WTC11 (cell line): ENCODE measurements at regions not wholly inside any gene's neighbourhood (a gene's known extent, or its start where the extent isn't known, plus 50 kb on each side); places are given as distances from the start of the nearest gene placed in this dataset.

ENCODE experiments used
- ATAC-seq: fragments of 200-7000 bp; cut with Tn5 transposase; 2 replicates; pipeline ENCODE4 v1.10.0; 2021; ENCODE audit warnings: mild to moderate bottlenecking, moderate library complexity
- CTCF ChIA-PET: fragments of 300-600 bp; sonication (Branson Sonifier 250); formaldehyde crosslinking; loops from one replicate; lab custom pipeline; 2021; ENCODE audit warnings: antibody characterized with exemption; lab: Charles Lee
- POLR2A ChIA-PET: fragments of 350-600 bp; sonication (Branson Sonifier 250); formaldehyde crosslinking; loops from one replicate; lab custom pipeline; 2021; ENCODE audit warnings: antibody characterized with exemption; lab: Charles Lee
- DNase-seq: peaks from one replicate; pipeline ENCODE4 v3.0.0; 2021; ENCODE audit warnings: low spot score
- H3K27ac Mint-ChIP-seq: 2 replicates; pipeline ENCODE4 v1.8.0; 2021; ENCODE audit warnings: mixed read lengths
- H3K27me3 Mint-ChIP-seq: 2 replicates; pipeline ENCODE4 v1.8.0; 2021; ENCODE audit warnings: low read depth, mild to moderate bottlenecking, moderate library complexity, mixed read lengths
- H3K36me3 Mint-ChIP-seq: 2 replicates; pipeline ENCODE4 v1.8.0; 2021; ENCODE audit warnings: mixed read lengths
- H3K4me1 Mint-ChIP-seq: 2 replicates; pipeline ENCODE4 v1.8.0; 2022; ENCODE audit warnings: mixed read lengths
- H3K4me3 Mint-ChIP-seq: 2 replicates; pipeline ENCODE4 v1.8.0; 2021; ENCODE audit warnings: mild to moderate bottlenecking, moderate library complexity, mixed read lengths
- H3K9me3 Mint-ChIP-seq: 2 replicates; pipeline ENCODE4 v1.8.0; 2021; ENCODE audit warnings: mixed read lengths
- CBFB ChIP-seq: sonication (generic); formaldehyde crosslinking; IDR thresholded peaks from 2 replicates; pipeline ENCODE4 v1.8.1; 2022; ENCODE audit warnings: mild to moderate bottlenecking, low read depth, missing genetic modification reagents
- CREB1 ChIP-seq: sonication (generic); formaldehyde crosslinking; IDR thresholded peaks from 2 replicates; pipeline ENCODE4 v1.8.0; 2023; ENCODE audit warnings: mild to moderate bottlenecking, missing genetic modification reagents
- CREM ChIP-seq: sonication (generic); formaldehyde crosslinking; IDR thresholded peaks from 2 replicates; pipeline ENCODE4 v1.8.1; 2022; ENCODE audit warnings: mild to moderate bottlenecking, missing genetic modification reagents, moderate library complexity
- ELF4 ChIP-seq: sonication (generic); formaldehyde crosslinking; IDR thresholded peaks from 2 replicates; pipeline ENCODE4 v1.8.1; 2022; ENCODE audit warnings: low read depth, mild to moderate bottlenecking, moderate library complexity, missing genetic modification reagents
- ESRRA ChIP-seq: sonication (generic); formaldehyde crosslinking; IDR thresholded peaks from 2 replicates; pipeline ENCODE4 v1.8.1; 2022; ENCODE audit warnings: mild to moderate bottlenecking, missing genetic modification reagents, borderline replicate concordance
- ETV6 ChIP-seq: sonication (generic); formaldehyde crosslinking; IDR thresholded peaks from 2 replicates; pipeline ENCODE4 v1.8.1; 2022; ENCODE audit warnings: mild to moderate bottlenecking, missing genetic modification reagents
- GABPB1 ChIP-seq: sonication (generic); formaldehyde crosslinking; IDR thresholded peaks from 2 replicates; pipeline ENCODE4 v1.8.1; 2023; ENCODE audit warnings: mild to moderate bottlenecking, missing genetic modification reagents
- IRF2 ChIP-seq: sonication (generic); formaldehyde crosslinking; IDR thresholded peaks from 2 replicates; pipeline ENCODE4 v1.8.0; 2022; ENCODE audit warnings: low read depth, missing genetic modification reagents, borderline replicate concordance
- JUN ChIP-seq: sonication (generic); formaldehyde crosslinking; IDR thresholded peaks from 2 replicates; pipeline ENCODE4 v1.8.0; 2023; ENCODE audit warnings: mild to moderate bottlenecking, missing genetic modification reagents
- MLX ChIP-seq: sonication (generic); formaldehyde crosslinking; IDR thresholded peaks from 2 replicates; pipeline ENCODE4 v1.8.1; 2023; ENCODE audit warnings: mild to moderate bottlenecking, missing genetic modification reagents, moderate library complexity
- NFE2L1 ChIP-seq: sonication (generic); formaldehyde crosslinking; IDR thresholded peaks from 2 replicates; pipeline ENCODE4 v1.8.1; 2023; ENCODE audit warnings: missing genetic modification reagents
- NFYB ChIP-seq: sonication (generic); formaldehyde crosslinking; conservative IDR thresholded peaks from 2 replicates; pipeline ENCODE4 v1.8.0; 2022; ENCODE audit warnings: low read depth, missing genetic modification reagents
- NR2C2 ChIP-seq: sonication (generic); formaldehyde crosslinking; IDR thresholded peaks from 2 replicates; pipeline ENCODE4 v1.8.0; 2022; ENCODE audit warnings: mild to moderate bottlenecking, missing genetic modification reagents
- OVOL2 ChIP-seq: fragments of 250-450 bp; sonication (Bioruptor Pico); IDR thresholded peaks from 2 replicates; pipeline ENCODE4 v1.9.0; 2021; ENCODE audit warnings: mild to moderate bottlenecking, borderline replicate concordance
- RELA ChIP-seq: sonication (generic); formaldehyde crosslinking; IDR thresholded peaks from 2 replicates; pipeline ENCODE4 v1.8.1; 2022; ENCODE audit warnings: missing genetic modification reagents, mild to moderate bottlenecking, borderline replicate concordance
- SMAD3 ChIP-seq: sonication (generic); formaldehyde crosslinking; IDR thresholded peaks from 2 replicates; pipeline ENCODE4 v1.8.0; 2022; ENCODE audit warnings: missing genetic modification reagents, mild to moderate bottlenecking, borderline replicate concordance
- SOX15 ChIP-seq: fragments of 250-450 bp; sonication (Bioruptor Pico); IDR thresholded peaks from 2 replicates; pipeline ENCODE4 v1.9.0; 2021; ENCODE audit warnings: mild to moderate bottlenecking
- USF2 ChIP-seq: sonication (generic); formaldehyde crosslinking; IDR thresholded peaks from 2 replicates; pipeline ENCODE4 v1.8.1; 2023; ENCODE audit warnings: mild to moderate bottlenecking, missing genetic modification reagents, moderate library complexity
- ZMAT4 ChIP-seq: fragments of 250-450 bp; sonication (Bioruptor Pico); IDR thresholded peaks from 2 replicates; pipeline ENCODE4 v1.9.0; 2021; ENCODE audit warnings: mild to moderate bottlenecking
- ZNF317 ChIP-seq: sonication (generic); formaldehyde crosslinking; IDR thresholded peaks from 2 replicates; pipeline ENCODE4 v1.8.1; 2023; ENCODE audit warnings: low read depth, mild to moderate bottlenecking, moderate library complexity, missing genetic modification reagents, borderline replicate concordance
- ZNF396 ChIP-seq: fragments of 250-450 bp; sonication (Bioruptor Pico); IDR thresholded peaks from 2 replicates; pipeline ENCODE4 v1.8.0; 2021; ENCODE audit warnings: mild to moderate bottlenecking, moderate library complexity, borderline replicate concordance
- TF ChIP-seq, protein P1 (sequence below): fragments of 200-600 bp; IDR thresholded peaks from 2 replicates; pipeline ENCODE4 v1.8.0; 2022; ENCODE audit warnings: antibody characterized with exemption
- TF ChIP-seq, protein P2 (sequence below): sonication (generic); formaldehyde crosslinking; IDR thresholded peaks from 2 replicates; pipeline ENCODE4 v1.8.1; 2023; ENCODE audit warnings: mild to moderate bottlenecking, missing genetic modification reagents
- TF ChIP-seq, protein P3 (sequence below): sonication (generic); formaldehyde crosslinking; IDR thresholded peaks from 2 replicates; pipeline ENCODE4 v1.8.1; 2023; ENCODE audit warnings: mild to moderate bottlenecking, moderate library complexity, missing genetic modification reagents
- TF ChIP-seq, protein P4 (sequence below): sonication (generic); formaldehyde crosslinking; conservative IDR thresholded peaks from 2 replicates; pipeline ENCODE4 v1.8.1; 2023; ENCODE audit warnings: mild to moderate bottlenecking, low read depth, missing genetic modification reagents, moderate library complexity
- TF ChIP-seq, protein P5 (sequence below): fragments of 250-450 bp; sonication (Bioruptor Pico); IDR thresholded peaks from 2 replicates; pipeline ENCODE4 v2.1.2; 2022; ENCODE audit warnings: mild to moderate bottlenecking, moderate library complexity

- ATAC-seq: no peak
- Mint-ChIP-seq H3K9me3 (no peaks in the 10 kb centered on the region), H3K36me3 (no peaks in the 10 kb centered on the region), H3K4me3 (no peak overlapping the region), H3K27ac (no peak overlapping the region), H3K4me1 (no peaks in the 10 kb centered on the region)
- POLR2A ChIA-PET: no interaction called here
- no peak for DNase-seq
- TF ChIP-seq ELF4 (CRISPR knock-in tag): no peak
- TF ChIP-seq, protein P1, sequence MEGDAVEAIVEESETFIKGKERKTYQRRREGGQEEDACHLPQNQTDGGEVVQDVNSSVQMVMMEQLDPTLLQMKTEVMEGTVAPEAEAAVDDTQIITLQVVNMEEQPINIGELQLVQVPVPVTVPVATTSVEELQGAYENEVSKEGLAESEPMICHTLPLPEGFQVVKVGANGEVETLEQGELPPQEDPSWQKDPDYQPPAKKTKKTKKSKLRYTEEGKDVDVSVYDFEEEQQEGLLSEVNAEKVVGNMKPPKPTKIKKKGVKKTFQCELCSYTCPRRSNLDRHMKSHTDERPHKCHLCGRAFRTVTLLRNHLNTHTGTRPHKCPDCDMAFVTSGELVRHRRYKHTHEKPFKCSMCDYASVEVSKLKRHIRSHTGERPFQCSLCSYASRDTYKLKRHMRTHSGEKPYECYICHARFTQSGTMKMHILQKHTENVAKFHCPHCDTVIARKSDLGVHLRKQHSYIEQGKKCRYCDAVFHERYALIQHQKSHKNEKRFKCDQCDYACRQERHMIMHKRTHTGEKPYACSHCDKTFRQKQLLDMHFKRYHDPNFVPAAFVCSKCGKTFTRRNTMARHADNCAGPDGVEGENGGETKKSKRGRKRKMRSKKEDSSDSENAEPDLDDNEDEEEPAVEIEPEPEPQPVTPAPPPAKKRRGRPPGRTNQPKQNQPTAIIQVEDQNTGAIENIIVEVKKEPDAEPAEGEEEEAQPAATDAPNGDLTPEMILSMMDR: no peak
- TF ChIP-seq CREM (CRISPR knock-in tag): no peak
- no peak for TF ChIP-seq NFE2L1 (CRISPR knock-in tag)
- TF ChIP-seq, protein P2, sequence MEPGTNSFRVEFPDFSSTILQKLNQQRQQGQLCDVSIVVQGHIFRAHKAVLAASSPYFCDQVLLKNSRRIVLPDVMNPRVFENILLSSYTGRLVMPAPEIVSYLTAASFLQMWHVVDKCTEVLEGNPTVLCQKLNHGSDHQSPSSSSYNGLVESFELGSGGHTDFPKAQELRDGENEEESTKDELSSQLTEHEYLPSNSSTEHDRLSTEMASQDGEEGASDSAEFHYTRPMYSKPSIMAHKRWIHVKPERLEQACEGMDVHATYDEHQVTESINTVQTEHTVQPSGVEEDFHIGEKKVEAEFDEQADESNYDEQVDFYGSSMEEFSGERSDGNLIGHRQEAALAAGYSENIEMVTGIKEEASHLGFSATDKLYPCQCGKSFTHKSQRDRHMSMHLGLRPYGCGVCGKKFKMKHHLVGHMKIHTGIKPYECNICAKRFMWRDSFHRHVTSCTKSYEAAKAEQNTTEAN (CRISPR knock-in tag): no peak
- TF ChIP-seq OVOL2 (CRISPR knock-in tag): no peak
- no peak for TF ChIP-seq USF2 (CRISPR knock-in tag)
- TF ChIP-seq IRF2: no peak
- TF ChIP-seq GABPB1 (CRISPR knock-in tag): no peak
- TF ChIP-seq ZNF396 (CRISPR knock-in tag): no peak
- TF ChIP-seq, protein P3, sequence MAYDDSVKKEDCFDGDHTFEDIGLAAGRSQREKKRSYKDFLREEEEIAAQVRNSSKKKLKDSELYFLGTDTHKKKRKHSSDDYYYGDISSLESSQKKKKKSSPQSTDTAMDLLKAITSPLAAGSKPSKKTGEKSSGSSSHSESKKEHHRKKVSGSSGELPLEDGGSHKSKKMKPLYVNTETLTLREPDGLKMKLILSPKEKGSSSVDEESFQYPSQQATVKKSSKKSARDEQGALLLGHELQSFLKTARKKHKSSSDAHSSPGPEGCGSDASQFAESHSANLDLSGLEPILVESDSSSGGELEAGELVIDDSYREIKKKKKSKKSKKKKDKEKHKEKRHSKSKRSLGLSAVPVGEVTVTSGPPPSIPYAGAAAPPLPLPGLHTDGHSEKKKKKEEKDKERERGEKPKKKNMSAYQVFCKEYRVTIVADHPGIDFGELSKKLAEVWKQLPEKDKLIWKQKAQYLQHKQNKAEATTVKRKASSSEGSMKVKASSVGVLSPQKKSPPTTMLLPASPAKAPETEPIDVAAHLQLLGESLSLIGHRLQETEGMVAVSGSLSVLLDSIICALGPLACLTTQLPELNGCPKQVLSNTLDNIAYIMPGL (CRISPR knock-in tag): no peak
- TF ChIP-seq, protein P4, sequence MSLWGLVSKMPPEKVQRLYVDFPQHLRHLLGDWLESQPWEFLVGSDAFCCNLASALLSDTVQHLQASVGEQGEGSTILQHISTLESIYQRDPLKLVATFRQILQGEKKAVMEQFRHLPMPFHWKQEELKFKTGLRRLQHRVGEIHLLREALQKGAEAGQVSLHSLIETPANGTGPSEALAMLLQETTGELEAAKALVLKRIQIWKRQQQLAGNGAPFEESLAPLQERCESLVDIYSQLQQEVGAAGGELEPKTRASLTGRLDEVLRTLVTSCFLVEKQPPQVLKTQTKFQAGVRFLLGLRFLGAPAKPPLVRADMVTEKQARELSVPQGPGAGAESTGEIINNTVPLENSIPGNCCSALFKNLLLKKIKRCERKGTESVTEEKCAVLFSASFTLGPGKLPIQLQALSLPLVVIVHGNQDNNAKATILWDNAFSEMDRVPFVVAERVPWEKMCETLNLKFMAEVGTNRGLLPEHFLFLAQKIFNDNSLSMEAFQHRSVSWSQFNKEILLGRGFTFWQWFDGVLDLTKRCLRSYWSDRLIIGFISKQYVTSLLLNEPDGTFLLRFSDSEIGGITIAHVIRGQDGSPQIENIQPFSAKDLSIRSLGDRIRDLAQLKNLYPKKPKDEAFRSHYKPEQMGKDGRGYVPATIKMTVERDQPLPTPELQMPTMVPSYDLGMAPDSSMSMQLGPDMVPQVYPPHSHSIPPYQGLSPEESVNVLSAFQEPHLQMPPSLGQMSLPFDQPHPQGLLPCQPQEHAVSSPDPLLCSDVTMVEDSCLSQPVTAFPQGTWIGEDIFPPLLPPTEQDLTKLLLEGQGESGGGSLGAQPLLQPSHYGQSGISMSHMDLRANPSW (CRISPR knock-in tag): no peak
- TF ChIP-seq CBFB: no peak
- no peak for TF ChIP-seq ZNF317
- TF ChIP-seq JUN (CRISPR knock-in tag): no peak
- no peak for TF ChIP-seq NFYB
- TF ChIP-seq, all 79 proteins: peak for 0
- CTCF ChIA-PET: no interaction called here
- H3K27me3 Mint-ChIP-seq: no peaks in the 10 kb centered on the region
Observed at GRCh38 chr3:181555681-181556080, 156.0 kb upstream of the SOX2 start.

DNA sequence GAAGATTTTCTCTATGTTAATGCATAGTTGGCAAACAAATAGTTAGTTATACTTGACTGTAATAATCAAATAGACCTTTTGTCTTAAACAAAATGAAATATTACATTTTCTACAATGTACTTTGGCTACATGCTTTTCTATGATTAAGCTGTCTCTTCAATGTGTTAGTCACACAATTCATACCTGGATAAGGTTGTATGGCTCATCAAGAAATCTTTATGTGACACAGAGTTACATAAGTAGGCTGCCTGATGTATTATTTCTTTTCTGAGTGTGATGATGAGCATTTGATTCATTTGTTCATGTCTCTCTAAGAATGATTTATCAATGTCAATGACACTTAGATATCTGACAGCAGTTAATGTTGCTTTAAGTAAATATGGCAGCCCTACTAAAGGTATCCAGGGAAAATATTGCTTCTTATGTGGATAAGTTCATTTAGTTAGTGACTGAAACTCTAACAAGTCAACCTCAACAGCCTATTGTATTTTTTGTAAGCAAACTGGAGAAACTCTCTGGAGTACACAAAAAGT, 157.4 kb upstream of the SOX2 start:
- H3K4me1 Mint-ChIP-seq: no peaks in the 10 kb centered on the region
- no peak overlapping the region for H3K4me3 Mint-ChIP-seq
- no peaks in the 10 kb centered on the region for H3K9me3 Mint-ChIP-seq
- ATAC-seq (no peak), DNase-seq (no peak)
- H3K36me3 Mint-ChIP-seq: no peaks in the 10 kb centered on the region
- no peak overlapping the region for H3K27ac Mint-ChIP-seq
- no peaks in the 10 kb centered on the region for H3K27me3 Mint-ChIP-seq
- ChIA-PET CTCF (no interaction called here), POLR2A (no interaction called here)
- TF ChIP-seq ETV6 (CRISPR knock-in tag) (no peak), ESRRA (CRISPR knock-in tag) (no peak), NR2C2 (CRISPR knock-in tag) (no peak), MLX (CRISPR knock-in tag) (no peak), RELA (no peak), SMAD3 (CRISPR knock-in tag) (no peak), SOX15 (no peak), CREB1 (no peak), ZMAT4 (CRISPR knock-in tag) (no peak)
- TF ChIP-seq, protein P5, sequence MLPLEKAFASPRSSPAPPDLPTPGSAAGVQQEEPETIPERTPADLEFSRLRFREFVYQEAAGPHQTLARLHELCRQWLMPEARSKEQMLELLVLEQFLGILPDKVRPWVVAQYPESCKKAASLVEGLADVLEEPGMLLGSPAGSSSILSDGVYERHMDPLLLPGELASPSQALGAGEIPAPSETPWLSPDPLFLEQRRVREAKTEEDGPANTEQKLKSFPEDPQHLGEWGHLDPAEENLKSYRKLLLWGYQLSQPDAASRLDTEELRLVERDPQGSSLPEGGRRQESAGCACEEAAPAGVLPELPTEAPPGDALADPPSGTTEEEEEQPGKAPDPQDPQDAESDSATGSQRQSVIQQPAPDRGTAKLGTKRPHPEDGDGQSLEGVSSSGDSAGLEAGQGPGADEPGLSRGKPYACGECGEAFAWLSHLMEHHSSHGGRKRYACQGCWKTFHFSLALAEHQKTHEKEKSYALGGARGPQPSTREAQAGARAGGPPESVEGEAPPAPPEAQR (CRISPR knock-in tag): no peak
